GM21381 (cell line): ENCODE measurements at regions not wholly inside any gene's neighbourhood (a gene's known extent, or its start where the extent isn't known, plus 50 kb on each side); places are given as distances from the start of the nearest gene placed in this dataset.

Source experiments
- ATAC-seq: cut with Tn5 transposase; IDR thresholded peaks from one replicate; pipeline ENCODE4 v1.9.1; 2021; ENCODE audit warnings: mild to moderate bottlenecking, moderate library complexity; ENCODE audit not compliant: unreplicated experiment

GRCh38 chr2:105573910-105574655 is 170.6 kb upstream of the NCK2 start:
- ATAC-seq, result no peak

DNA sequence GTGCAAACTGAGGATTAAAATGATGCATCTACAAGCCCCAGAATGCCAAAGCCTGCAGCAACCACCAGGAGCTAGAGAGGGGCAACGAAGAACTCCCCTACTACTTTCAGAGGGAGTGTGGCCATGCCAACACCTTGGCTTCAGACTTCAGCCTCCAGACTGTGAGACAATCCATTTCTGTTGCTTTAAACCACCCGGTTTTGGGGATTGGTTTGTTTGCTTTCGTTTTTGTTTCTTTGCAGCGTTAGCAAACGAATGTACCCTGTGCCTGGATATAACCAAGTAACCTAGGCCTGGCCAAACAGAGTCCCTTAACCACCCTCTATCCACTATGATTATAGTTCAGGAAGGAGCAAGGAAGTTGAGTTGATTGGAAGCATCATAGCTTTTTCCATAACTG is 171.2 kb upstream of the NCK2 start:
- ATAC-seq, result no peak

GRCh38 chr2:105571445-105571987 is 172.7 kb upstream of the FHL2 start:
- no peak for ATAC-seq

DNA sequence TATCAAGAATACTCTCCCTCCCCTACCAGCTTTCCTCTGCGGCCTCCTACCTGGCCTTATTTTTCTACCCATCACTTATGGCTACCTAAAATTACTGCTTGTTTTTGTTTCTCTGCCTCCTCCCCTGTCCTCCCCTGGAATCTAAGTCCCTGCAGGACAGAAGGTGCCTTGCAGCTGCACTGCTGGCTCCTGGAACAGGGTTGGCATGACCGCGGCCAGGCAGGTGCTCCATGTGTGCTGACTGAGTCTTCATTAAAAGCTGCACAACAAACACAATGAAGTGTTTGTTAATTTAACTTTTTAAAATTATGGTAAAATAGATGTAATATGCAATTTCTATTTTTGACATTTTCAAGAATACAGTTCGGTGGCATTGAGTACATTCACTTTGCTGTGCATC is 171.9 kb upstream of the FHL2 start:
- no peak for ATAC-seq

GRCh38 chr2:105570326-105570725 is 171.5 kb upstream of the FHL2 start:
- no peak for ATAC-seq

DNA sequence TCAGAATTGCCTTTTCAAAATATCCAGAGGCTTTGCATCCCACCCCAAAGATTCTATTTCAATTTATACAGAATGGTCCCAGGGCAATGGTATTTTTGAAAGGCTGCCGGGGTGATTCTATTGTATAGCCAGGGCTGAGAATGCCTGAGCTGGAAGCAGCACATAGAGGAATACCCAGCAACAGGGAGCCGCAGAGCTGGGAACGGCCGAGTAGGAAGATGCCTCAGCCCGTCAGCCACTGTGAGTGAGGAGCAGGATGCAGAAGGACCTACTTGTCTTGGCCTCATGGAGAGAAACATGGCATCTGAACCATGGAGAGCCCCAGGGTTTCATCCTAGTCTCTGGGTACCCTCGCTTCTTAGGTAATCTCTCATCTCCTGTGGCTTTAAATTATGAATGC is 170.8 kb upstream of the FHL2 start:
- no peak for ATAC-seq

DNA sequence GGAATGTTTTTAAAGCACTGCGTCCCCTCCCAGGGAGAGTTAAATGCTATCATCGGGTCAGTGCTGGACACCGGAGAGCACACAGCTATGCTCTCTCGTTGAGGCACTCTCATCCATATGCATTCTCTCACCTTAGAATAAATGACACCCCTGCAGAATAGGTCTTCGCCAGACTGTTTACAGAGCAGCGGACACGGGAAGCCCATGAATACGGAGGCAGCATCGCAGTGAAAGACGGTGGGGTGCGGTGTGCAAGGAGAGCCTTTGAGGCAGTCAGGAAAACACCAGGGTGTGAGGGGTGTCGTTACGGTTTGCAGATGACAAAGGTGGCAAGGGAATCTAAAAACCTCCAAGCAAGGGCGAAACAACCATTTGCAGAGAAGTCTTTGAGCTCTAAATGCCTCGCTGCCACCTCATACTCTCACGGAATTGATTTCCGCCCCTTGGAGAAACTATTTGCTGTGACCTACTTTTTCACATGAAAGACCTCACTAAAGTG is 169.2 kb upstream of the FHL2 start:
- ATAC-seq, result no peak

DNA sequence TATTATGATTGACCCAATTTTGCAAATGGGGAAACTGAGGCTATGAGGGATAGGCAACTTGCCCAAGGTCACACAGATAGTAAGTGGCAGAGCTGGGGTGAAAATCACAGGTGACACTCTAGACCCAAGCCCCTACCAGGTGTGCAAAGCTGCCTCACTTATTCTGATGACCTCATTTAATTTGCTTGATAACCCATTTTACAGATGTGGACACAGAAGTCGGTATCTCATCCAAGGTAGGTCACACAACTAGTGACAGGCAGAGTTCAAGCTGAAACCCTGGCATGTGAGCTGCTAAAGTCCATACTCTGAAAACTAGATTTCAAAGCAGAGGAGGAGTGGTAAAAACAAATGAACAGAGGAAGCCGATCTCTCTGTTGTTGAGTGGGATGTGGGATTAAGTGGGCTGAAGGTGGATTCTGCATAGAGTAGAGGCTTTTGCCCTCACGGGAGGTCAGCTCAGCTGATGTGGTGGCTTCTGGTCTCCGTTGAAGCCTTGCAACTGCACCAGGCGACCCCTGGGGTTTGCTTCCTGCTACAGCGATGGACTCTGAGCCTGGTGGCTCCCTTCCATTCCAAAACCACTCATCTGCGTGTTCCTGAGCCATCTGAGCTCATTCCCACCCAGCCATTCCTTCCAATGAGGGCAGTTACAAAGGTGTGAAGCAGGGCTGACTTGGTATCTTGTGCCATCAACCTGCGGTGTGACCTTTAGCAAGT is 164.3 kb upstream of the FHL2 start:
- ATAC-seq, result no peak

- no peak for ATAC-seq
Observed at GRCh38 chr2:105561401-105561800, 162.6 kb upstream of the FHL2 start.

DNA sequence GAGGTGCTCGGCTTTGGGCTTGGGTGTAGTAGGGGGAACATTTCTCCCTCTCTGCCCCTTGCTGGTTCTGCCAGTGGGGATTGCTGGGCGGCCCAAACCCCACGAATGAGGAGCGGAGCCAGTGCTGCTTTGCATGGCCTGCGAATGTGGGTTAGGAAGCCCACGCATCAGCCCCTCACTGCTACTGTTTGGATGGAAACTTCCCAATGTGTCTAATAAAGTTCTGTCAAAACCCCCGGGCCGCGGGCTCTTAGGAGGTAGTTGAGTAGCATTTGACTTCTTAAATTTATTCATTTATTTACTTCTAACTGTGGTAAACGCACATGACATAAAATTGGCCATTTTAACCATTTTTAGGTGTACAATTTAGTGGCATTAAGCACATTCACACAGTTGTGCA is 161.3 kb upstream of the FHL2 start:
- ATAC-seq, result no peak

GRCh38 chr2:105557021-105557920 is 158.4 kb upstream of the FHL2 start:
- ATAC-seq, result no peak

DNA sequence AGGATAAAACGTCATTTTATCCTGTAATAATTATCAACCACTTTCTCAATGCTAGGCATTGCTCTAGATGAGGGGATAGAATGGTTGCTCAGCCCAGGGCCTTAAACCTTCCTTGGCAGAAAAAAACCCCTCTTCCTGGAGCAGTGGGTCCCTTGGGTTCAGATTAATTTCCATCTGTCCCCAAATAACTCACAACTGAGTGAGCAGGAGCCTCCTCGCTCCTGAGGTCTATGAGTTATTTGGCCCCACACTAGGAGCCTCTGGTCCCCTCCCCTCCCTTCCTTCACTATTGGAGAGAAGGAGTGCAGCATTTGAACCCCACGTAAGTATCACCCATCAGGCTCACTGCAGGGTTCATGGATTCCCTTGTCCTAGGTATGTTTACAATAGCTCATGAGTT is 157.5 kb upstream of the FHL2 start:
- no peak for ATAC-seq

DNA sequence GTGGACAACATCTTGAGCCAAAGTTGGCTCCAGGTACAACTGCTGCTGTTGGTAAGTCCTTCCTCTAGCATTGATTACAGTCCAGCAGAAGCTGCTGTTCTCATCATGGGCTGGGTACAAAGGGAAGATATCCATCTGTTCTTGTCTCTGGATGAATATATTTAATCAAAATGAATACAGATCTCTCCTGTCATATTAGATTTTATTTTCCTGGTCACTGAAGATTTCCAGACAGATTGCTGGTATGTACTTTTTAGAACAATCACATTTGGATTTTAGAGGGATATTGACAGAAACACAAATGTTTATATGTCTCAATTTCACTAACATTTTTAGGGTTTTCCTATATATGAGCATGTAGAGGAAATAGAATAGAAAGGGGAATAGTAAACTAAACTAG is 155.4 kb upstream of the FHL2 start:
- ATAC-seq, result no peak

DNA sequence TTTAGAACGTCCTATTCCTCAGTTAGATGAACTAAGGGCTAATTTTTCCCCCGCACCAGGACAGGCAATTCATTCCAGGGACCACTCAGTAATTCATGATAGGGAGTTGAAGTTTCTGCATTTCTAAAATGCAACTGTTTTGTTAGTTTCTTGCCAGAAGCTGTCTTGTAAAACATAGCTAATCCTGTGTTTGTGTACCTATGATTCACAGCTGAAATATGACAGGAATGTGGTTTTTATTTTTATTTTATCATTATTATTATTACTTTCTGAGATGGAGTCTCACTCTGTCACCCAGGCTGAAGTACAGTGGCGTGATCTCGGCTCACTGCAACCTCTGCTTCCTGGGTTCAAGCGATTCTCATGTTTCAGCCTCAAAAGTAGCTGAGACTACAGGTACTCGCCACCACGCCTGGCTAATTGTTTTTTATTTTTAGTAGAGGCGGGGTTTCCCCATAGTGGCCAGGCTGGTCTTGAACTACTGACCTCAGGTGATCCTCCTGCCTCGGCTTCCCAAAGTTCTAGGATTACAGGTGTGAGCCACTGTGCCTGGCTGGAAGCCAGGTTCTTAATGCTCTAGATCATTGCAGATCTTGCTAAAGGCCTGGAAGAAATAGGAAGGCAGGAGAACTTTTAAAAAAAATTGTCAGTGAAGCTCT is 154.8 kb upstream of the FHL2 start:
- ATAC-seq, result no peak

- ATAC-seq, result no peak
Observed at GRCh38 chr2:105546628-105546974, 147.8 kb upstream of the FHL2 start.

DNA sequence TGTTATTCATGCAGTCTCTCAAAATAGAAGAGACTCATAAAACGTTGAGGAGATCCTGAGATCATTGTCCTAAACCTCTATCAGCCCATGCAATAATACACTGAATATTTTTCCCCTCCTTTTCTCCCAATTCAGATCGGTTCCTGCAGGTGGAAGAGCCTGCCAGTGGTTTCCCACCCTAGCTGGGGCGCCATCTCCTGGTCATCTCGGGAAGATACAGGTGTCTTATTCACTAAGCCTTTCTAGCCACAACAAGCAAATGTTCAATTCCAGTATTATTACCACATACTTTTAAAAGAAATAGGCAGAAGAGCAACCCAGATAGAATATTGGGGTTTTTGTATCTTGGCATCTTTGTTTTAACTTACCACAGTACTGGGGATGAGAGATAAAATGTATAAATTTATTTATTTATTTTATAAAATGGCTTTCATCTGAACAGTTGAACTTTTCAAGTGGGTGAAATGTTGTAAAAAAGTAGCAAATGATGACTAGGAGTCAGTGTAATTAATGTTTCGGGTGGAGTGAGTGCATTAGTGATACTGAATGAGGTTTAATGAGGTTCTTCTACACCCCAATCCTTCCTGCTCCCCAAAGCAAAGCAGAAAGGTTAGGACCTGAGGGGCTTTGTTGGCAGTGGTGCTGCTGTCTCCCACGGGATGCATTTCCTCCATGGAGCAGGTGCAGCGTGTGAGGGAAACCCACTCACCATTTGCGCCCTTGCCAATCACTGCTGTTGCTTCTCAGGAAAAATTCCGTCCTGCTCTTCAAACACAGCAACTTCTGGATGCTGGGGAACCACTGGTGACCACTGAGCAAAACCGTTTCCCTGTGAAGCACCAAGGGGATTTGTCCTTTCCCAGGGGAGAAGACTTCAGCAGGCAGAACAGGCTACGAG is 147.1 kb upstream of the FHL2 start:
- peak; percentile 52 for ATAC-seq

- ATAC-seq, result no peak
Observed at GRCh38 chr2:105544591-105545377, 145.9 kb upstream of the FHL2 start.

DNA sequence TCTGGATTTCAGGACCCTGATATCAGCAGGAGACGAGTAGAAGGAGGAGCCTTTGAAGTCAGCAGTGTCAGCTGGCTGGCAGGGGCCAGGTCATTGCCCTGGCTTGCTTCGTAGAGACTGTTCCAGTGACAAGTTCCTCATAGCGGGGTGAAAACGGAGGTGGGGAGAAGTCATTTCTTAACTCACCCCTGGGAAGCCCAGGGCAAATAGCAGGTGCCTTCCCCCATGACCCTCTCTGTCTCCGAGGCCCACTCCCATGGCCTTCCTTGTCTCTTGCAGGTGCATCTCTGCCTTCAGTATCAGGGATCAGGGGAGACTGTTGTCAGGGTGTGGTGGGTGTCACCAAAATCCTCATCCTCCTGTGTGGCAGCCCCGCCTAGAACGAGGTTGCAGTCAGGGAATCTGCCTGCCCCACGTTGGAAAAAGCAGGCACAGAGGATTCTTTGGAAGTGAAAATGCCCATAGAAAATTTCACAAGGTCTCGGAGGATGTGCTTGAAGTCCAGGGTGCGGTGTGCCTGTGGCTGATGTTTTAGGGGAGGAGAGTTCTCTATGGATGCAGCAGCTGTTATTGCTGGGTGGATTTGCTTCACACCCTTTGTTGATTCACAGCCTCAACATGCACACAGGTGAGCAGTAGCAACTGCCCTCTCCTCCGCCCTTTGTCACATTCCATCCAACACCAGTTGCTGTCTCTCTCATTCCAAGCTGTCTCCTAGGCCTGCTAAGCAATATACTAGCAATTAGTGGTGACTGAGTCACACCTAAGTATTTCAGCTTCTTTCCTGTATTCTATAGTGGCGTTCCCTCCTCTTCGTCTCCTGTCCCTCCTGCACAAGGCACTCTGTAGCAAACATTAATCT is 142.6 kb upstream of the FHL2 start:
- ATAC-seq, result no peak
